K562 (cell line): ENCODE measurements at regions not wholly inside any gene's neighbourhood (a gene's known extent, or its start where the extent isn't known, plus 50 kb on each side); places are given as distances from the start of the nearest gene placed in this dataset.

Experiments used
- ATAC-seq: fragments of 200-7000 bp; cut with Tn5 transposase; 3 replicates; pipeline ENCODE4 v1.9.1; 2020; ENCODE audit warnings: moderate library complexity
- BruUV-seq: library from RNA; stranded (reverse); fragments of 400-500 nt; replicated peaks from 2 replicates; lab custom pipeline; 2021; lab: Mats Ljungman, UMichigan
- CTCF ChIA-PET: fragments of 300-600 bp; formaldehyde crosslinking; extraction: SDS; loops from one replicate; lab custom pipeline; 2021; ENCODE audit warnings: low intra/inter-chr PET ratio; lab: Yijun Ruan, JAX
- POLR2A ChIA-PET: fragments of 300-600, 350-650 bp; sonication (Branson Sonifier 250); formaldehyde crosslinking; extraction: SDS; loops from one replicate; lab custom pipeline; 2021; ENCODE audit warnings: antibody characterized with exemption, inconsistent platforms; lab: Yijun Ruan, JAX
- DNase-seq, 4 experiments: peaks; one replicate each; pipeline versions ENCODE4 v3.0.0 to v3.0.0-alpha.2; 2011 to 2018; ENCODE audit warnings: low spot score in 3 of 4, mixed read lengths in 3 of 4; ENCODE audit errors: extremely low read depth in 1 of 4
- FAIRE-seq: peaks from 2 replicates; lab custom pipeline; 2011; peaks lifted over from hg19 to GRCh38; lab: Jason Lieb, UNC
- H2AFZ ChIP-seq: 2 replicates; pipeline ENCODE4 v1.6.0; 2011; ENCODE audit warnings: low read depth, low read length, control low read depth, inconsistent platforms
- H3K27ac ChIP-seq: fragments of 200-600 bp; 3 replicates; pipeline ENCODE4 v1.8.0; 2011; ENCODE audit warnings: low read depth, mild to moderate bottlenecking, control low read depth, inconsistent platforms, low read length, moderate library complexity, mixed read lengths; ENCODE audit errors: extremely low read depth
- H3K27me3 ChIP-seq, 2 experiments: fragments of 300-600 bp in 1 of 2; 2 replicates in 1 of 2; 3 replicates in 1 of 2; pipeline versions ENCODE4 v1.6.0 to v1.8.0; 2011; ENCODE audit warnings: inconsistent platforms in 2 of 2, low read length in 2 of 2, mild to moderate bottlenecking in 1 of 2, mixed read lengths in 1 of 2, moderate library complexity in 1 of 2; ENCODE audit not compliant: control insufficient read depth in 2 of 2, insufficient read depth in 2 of 2
- H3K36me3 ChIP-seq: fragments of 300-600 bp; 3 replicates; pipeline ENCODE4 v1.8.0; 2011; ENCODE audit warnings: mild to moderate bottlenecking, low read length, inconsistent platforms; ENCODE audit not compliant: control insufficient read depth, insufficient read depth
- H3K4me1 ChIP-seq, 2 experiments: fragments of 200-600 bp in 1 of 2; replicated peaks in 1 of 2; 2 replicates in 1 of 2; 3 replicates in 1 of 2; pipeline versions ENCODE4 v1.5.1 to v1.8.0; 2011; ENCODE audit warnings: inconsistent platforms in 2 of 2, low read length in 2 of 2, mild to moderate bottlenecking in 1 of 2, mixed read lengths in 1 of 2, moderate library complexity in 1 of 2; ENCODE audit not compliant: control insufficient read depth in 2 of 2, insufficient read depth in 2 of 2
- H3K4me2 ChIP-seq: 2 replicates; pipeline ENCODE4 v1.6.1; 2011; ENCODE audit warnings: low read length, control low read depth, inconsistent platforms, mixed read lengths; ENCODE audit not compliant: insufficient read depth
- H3K4me3 ChIP-seq: fragments of 200-600 bp; sonication (generic), shearing (Covaris generic); 2 replicates; pipeline ENCODE4 v1.5.1; 2016; ENCODE audit warnings: control low read depth, inconsistent platforms
- H3K79me2 ChIP-seq: fragments of 200-600 bp; 3 replicates; pipeline ENCODE4 v1.8.0; 2011; ENCODE audit warnings: low read length, inconsistent platforms; ENCODE audit not compliant: control insufficient read depth, insufficient read depth
- H3K9ac ChIP-seq, 2 experiments: 2 replicates each; pipeline versions ENCODE4 v1.6.0 to v1.6.1; 2011; ENCODE audit warnings: low read depth in 2 of 2, low read length in 2 of 2, control low read depth in 1 of 2, inconsistent platforms in 1 of 2, mild to moderate bottlenecking in 1 of 2, mixed read lengths in 1 of 2; ENCODE audit not compliant: insufficient read depth in 1 of 2
- H3K9me1 ChIP-seq: one replicate; pipeline ENCODE4 v1.6.0; 2011; ENCODE audit warnings: inconsistent platforms, mild to moderate bottlenecking, low read length, moderate library complexity; ENCODE audit not compliant: control insufficient read depth, insufficient read depth
- H3K9me3 ChIP-seq: replicated peaks from 2 replicates; pipeline ENCODE4 v1.5.1; 2011; ENCODE audit warnings: low read depth, low read length, inconsistent platforms; ENCODE audit not compliant: control insufficient read depth, insufficient read depth
- H4K20me1 ChIP-seq: replicated peaks from 2 replicates; pipeline ENCODE4 v1.6.1; 2011; ENCODE audit warnings: low read length, inconsistent platforms, mixed read lengths; ENCODE audit not compliant: control insufficient read depth, insufficient read depth
- ARHGAP35 ChIP-seq: fragments of 450-650 bp; IDR thresholded peaks from 2 replicates; pipeline ENCODE4 v1.6.1; 2018; ENCODE audit not compliant: partially characterized antibody
- ARID3B ChIP-seq: fragments of 250-450 bp; sonication (Bioruptor Pico); IDR thresholded peaks from 2 replicates; pipeline ENCODE4 v1.4.0; 2020; ENCODE audit warnings: borderline replicate concordance
- CBFA2T2 ChIP-seq: fragments of 450-650 bp; conservative IDR thresholded peaks from 2 replicates; pipeline ENCODE4 v1.6.1; 2017; ENCODE audit warnings: mild to moderate bottlenecking
- ELF2 ChIP-seq: fragments of 250-450 bp; sonication (Bioruptor Pico); IDR thresholded peaks from 2 replicates; pipeline ENCODE4 v1.5.0; 2021; ENCODE audit warnings: mild to moderate bottlenecking
- ILK ChIP-seq: fragments of 450-650 bp; IDR thresholded peaks from 2 replicates; pipeline ENCODE4 v1.6.1; 2016; ENCODE audit warnings: missing genetic modification characterization, low read depth, mild to moderate bottlenecking, missing compliant biosample characterization, moderate library complexity, borderline replicate concordance
- KAT7 ChIP-seq: sonication (generic); formaldehyde crosslinking; IDR thresholded peaks from 2 replicates; pipeline ENCODE4 v1.8.0; 2022; ENCODE audit warnings: missing genetic modification reagents, mild to moderate bottlenecking, borderline replicate concordance
- MCM7 ChIP-seq, 2 experiments: fragments of 450-650 bp; IDR thresholded peaks; 2 replicates each; pipeline ENCODE4 v1.6.1; 2016 to 2018
- NEUROD1 ChIP-seq: fragments of 150-350 bp; IDR thresholded peaks from 2 replicates; pipeline ENCODE4 v1.6.1; 2014; ENCODE audit warnings: borderline replicate concordance, low read length, low read depth; ENCODE audit not compliant: partially characterized antibody
- PHTF2 ChIP-seq: fragments of 250-450 bp; sonication (Bioruptor Pico); IDR thresholded peaks from 2 replicates; pipeline ENCODE4 v1.5.0; 2021; ENCODE audit warnings: mild to moderate bottlenecking
- POLR2H ChIP-seq: IDR thresholded peaks from 2 replicates; pipeline ENCODE4 v1.6.1; 2016; ENCODE audit warnings: missing genetic modification characterization, low read depth, mild to moderate bottlenecking, control low read depth, missing compliant biosample characterization, moderate library complexity
- PREB ChIP-seq: sonication (generic); formaldehyde crosslinking; IDR thresholded peaks from 2 replicates; pipeline ENCODE4 v1.8.1; 2023; ENCODE audit warnings: mild to moderate bottlenecking, missing genetic modification reagents
- RBM34 ChIP-seq: fragments of 200-400 bp; formaldehyde crosslinking; IDR thresholded peaks from 2 replicates; pipeline ENCODE4 v1.6.1; 2018; ENCODE audit warnings: low read length, borderline replicate concordance; ENCODE audit not compliant: insufficient read depth
- SP1 ChIP-seq: sonication (generic); formaldehyde crosslinking; IDR thresholded peaks from 2 replicates; pipeline ENCODE4 v1.8.1; 2022; ENCODE audit warnings: mild to moderate bottlenecking, missing genetic modification reagents
- ZNF124 ChIP-seq: sonication (generic); formaldehyde crosslinking; IDR thresholded peaks from 2 replicates; pipeline ENCODE4 v1.8.1; 2022; ENCODE audit warnings: missing genetic modification reagents
- ZNF133 ChIP-seq: fragments of 250-450 bp; sonication (Bioruptor Pico); IDR thresholded peaks from 2 replicates; pipeline ENCODE4 v1.4.0; 2020; ENCODE audit warnings: mild to moderate bottlenecking
- ZNF197 ChIP-seq: fragments of 200-800 bp; sonication (Bioruptor generic); IDR thresholded peaks from 2 replicates; pipeline ENCODE4 v1.6.1; 2016; ENCODE audit warnings: low read depth, missing genetic modification characterization, missing compliant biosample characterization
- ZNF79 ChIP-seq: fragments of 250-450 bp; sonication (Bioruptor Pico); IDR thresholded peaks from 2 replicates; pipeline ENCODE4 v1.4.0; 2020; ENCODE audit warnings: low read depth, mild to moderate bottlenecking, moderate library complexity
- WGBS: fragments of 100-300 bp; shearing (Covaris generic); methylation state at CpG from one replicate; pipeline ENCODE4 v1.1.6; 2016; ENCODE audit warnings: low coverage, mixed read lengths; ENCODE audit not compliant: insufficient coverage; ENCODE audit errors: missing lambda C conversion rate; 5-methylcytosine and 5-hydroxymethylcytosine counted together
- in situ Hi-C: fragments of 300-500 bp; cut with MboI; formaldehyde crosslinking; loops from 4 replicates; pipeline ENCODE4 v1.15.0; 2018; ENCODE audit warnings: inconsistent platforms, mixed read lengths
- intact Hi-C: fragments of 100-400 bp; cut with micrococcal nuclease; formaldehyde crosslinking; loops from 2 replicates; pipeline ENCODE4 v1.14.2; 2022
- TF ChIP-seq, protein P1 (sequence below), 3 experiments: fragments of 200-800 bp in 1 of 3; fragments of 250-450 bp in 1 of 3; fragments of 450-650 bp in 1 of 3; sonication (Bioruptor Pico) in 1 of 3; sonication (Bioruptor generic) in 1 of 3; formaldehyde crosslinking in 1 of 3; IDR thresholded peaks; 2 replicates each; pipeline versions ENCODE4 v1.6.1 to v1.8.0; 2016 to 2022; ENCODE audit warnings: mild to moderate bottlenecking in 2 of 3, missing genetic modification characterization in 2 of 3, missing compliant biosample characterization in 1 of 3, moderate library complexity in 1 of 3

DNA sequence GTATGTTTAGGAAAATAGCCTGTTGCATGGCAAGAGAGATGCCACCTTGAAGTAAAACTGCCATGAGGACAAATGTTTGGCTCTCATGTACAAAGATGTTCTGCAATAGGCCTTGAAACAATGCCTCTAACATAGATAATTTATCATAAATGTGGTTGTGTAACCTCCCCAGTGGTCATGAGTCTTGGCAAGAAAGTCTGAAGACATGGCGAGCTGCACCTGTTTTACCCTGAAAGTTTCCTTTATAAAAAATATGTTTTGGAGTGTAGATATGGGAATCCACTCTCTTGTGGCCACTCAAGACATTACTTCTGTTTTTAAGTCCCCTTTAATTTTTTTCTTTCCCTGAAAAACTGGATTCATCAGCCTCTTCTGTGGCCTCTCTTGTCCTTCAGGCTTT is 2217.1 kb downstream of the NCAM2 start:
- no peaks in the 10 kb centered on the region for H3K9me1 ChIP-seq
- no peaks in the 10 kb centered on the region for H3K9me3 ChIP-seq
- no peaks in the 10 kb centered on the region for H3K27me3 ChIP-seq
- no peaks in the 10 kb centered on the region for H3K4me1 ChIP-seq
- CTCF ChIA-PET = no interaction called here
- FAIRE-seq (no peak), DNase-seq (no peak), ATAC-seq (no peak)
- H3K79me2 ChIP-seq = no peaks in the 10 kb centered on the region
- H3K4me3 ChIP-seq = no peak overlapping the region
- H3K4me2 ChIP-seq = no peak overlapping the region
- no peak overlapping the region for H3K9ac ChIP-seq
- POLR2A ChIA-PET = no interaction called here
- 0% methylated on average over 1 of the region's 1 CpG for WGBS
- no peak overlapping the region for H3K27ac ChIP-seq
- intact Hi-C loops = no loop called here
- no peak overlapping the region for H2AFZ ChIP-seq
- no peaks in the 10 kb centered on the region for H4K20me1 ChIP-seq
- BruUV-seq = no TSS peak
- in situ Hi-C loops = no loop called here
- no peaks in the 10 kb centered on the region for H3K36me3 ChIP-seq
- no peak for TF ChIP-seq NEUROD1
- TF ChIP-seq ARID3B = no peak
- no peak for TF ChIP-seq POLR2H (tag)
- TF ChIP-seq KAT7 (CRISPR knock-in tag) = no peak
- TF ChIP-seq SP1 (CRISPR knock-in tag) = no peak
- TF ChIP-seq, protein P1, sequence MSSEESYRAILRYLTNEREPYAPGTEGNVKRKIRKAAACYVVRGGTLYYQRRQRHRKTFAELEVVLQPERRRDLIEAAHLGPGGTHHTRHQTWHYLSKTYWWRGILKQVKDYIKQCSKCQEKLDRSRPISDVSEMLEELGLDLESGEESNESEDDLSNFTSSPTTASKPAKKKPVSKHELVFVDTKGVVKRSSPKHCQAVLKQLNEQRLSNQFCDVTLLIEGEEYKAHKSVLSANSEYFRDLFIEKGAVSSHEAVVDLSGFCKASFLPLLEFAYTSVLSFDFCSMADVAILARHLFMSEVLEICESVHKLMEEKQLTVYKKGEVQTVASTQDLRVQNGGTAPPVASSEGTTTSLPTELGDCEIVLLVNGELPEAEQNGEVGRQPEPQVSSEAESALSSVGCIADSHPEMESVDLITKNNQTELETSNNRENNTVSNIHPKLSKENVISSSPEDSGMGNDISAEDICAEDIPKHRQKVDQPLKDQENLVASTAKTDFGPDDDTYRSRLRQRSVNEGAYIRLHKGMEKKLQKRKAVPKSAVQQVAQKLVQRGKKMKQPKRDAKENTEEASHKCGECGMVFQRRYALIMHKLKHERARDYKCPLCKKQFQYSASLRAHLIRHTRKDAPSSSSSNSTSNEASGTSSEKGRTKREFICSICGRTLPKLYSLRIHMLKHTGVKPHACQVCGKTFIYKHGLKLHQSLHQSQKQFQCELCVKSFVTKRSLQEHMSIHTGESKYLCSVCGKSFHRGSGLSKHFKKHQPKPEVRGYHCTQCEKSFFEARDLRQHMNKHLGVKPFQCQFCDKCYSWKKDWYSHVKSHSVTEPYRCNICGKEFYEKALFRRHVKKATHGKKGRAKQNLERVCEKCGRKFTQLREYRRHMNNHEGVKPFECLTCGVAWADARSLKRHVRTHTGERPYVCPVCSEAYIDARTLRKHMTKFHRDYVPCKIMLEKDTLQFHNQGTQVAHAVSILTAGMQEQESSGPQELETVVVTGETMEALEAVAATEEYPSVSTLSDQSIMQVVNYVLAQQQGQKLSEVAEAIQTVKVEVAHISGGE (CRISPR knock-in tag; IDR thresholded peaks at IDR 0.05) = no peak
- no peak for TF ChIP-seq PREB (CRISPR knock-in tag)
- no peak for TF ChIP-seq ZNF197 (CRISPR knock-in tag)
- TF ChIP-seq PHTF2 (CRISPR knock-in tag) = no peak
- TF ChIP-seq MCM7 (IDR thresholded peaks at IDR 0.05) = no peak
- no peak for TF ChIP-seq ELF2 (CRISPR knock-in tag)
- TF ChIP-seq ILK (tag) = no peak
- no peak for TF ChIP-seq ARHGAP35
- TF ChIP-seq ZNF124 = no peak
- TF ChIP-seq CBFA2T2 = no peak
- no peak for TF ChIP-seq ZNF79 (CRISPR knock-in tag)
- no peak for TF ChIP-seq ZNF133 (CRISPR knock-in tag)
- TF ChIP-seq RBM34 = no peak
